Ovary (tissue), 7 donors: ENCODE measurements at regions not wholly inside any gene's neighbourhood (a gene's known extent, or its start where the extent isn't known, plus 50 kb on each side); places are given as distances from the start of the nearest gene placed in this dataset.

Source experiments
- DNase-seq, 5 donors: peaks; one replicate each; pipeline ENCODE4 v3.0.0-alpha.2; 2019 to 2020
- H3K27ac ChIP-seq, 2 donors: fragments of 200-600 bp; one replicate each; pipeline versions ENCODE4 v1.5.1 to v1.8.0; 2019 to 2022
- H3K27me3 ChIP-seq: fragments of 200-600 bp; one replicate; pipeline ENCODE4 v1.8.0; 2022
- H3K36me3 ChIP-seq: fragments of 200-600 bp; sonication (generic); one replicate; pipeline ENCODE4 v1.5.1; 2019
- H3K4me1 ChIP-seq: one replicate; pipeline ENCODE4 v1.8.1; 2013; ENCODE audit warnings: mild to moderate bottlenecking, moderate library complexity; ENCODE audit not compliant: insufficient read depth
- H3K4me3 ChIP-seq: fragments of 200-600 bp; sonication (generic); one replicate; pipeline ENCODE4 v1.5.1; 2017
- H3K9me3 ChIP-seq, 2 donors: fragments of 200-600 bp in 1 of 2; sonication (generic) in 1 of 2; one replicate each; pipeline versions ENCODE4 v1.5.1 to v1.8.1; 2013 to 2019; ENCODE audit warnings: mild to moderate bottlenecking in 1 of 2, moderate library complexity in 1 of 2
- EP300 ChIP-seq: sonication (generic); formaldehyde crosslinking; IDR thresholded peaks from one replicate; pipeline ENCODE4 v1.6.1; 2017; ENCODE audit warnings: antibody characterized with exemption
- POLR2A ChIP-seq: fragments of 450-650 bp; IDR thresholded peaks from one replicate; pipeline ENCODE4 v1.6.1; 2017; ENCODE audit warnings: antibody characterized with exemption, mild to moderate bottlenecking, moderate library complexity
- WGBS, 3 donors: extraction: QIAGEN DNeasy Blood & Tissue Kit in 1 of 3; methylation state at CpG; one replicate each; pipeline versions ENCODE4 v1.1.5 to v1.1.7; 2013 to 2017; 5-methylcytosine and 5-hydroxymethylcytosine counted together
- intact Hi-C, 4 donors: fragments of 100-400 bp; cut with DNase I; formaldehyde crosslinking; loops; one replicate each; pipeline versions ENCODE4 v1.11.0 to v1.15.1; 2022 to 2023
- TF ChIP-seq, protein P1 (sequence below), 3 donors: fragments of 450-650 bp in 2 of 3; fragments of 200-600 bp in 1 of 3; IDR thresholded peaks; one replicate each; pipeline versions ENCODE4 v1.5.1 to v1.8.0; 2016 to 2022; ENCODE audit warnings: antibody characterized with exemption in 3 of 3, mild to moderate bottlenecking in 1 of 3
- donor health status: DM: no; HTN: no; CAD: no; lungs with moderate emphysema.
- donor health status: DM: no; HTN: no; CAD: no.
- donor health status: Bipolar disorder and iron deficiency.
- donor health status: DM: no; HTN: no; CAD: no.
- donor health status: DM: yes; HTN: yes; CAD: no.

DNA sequence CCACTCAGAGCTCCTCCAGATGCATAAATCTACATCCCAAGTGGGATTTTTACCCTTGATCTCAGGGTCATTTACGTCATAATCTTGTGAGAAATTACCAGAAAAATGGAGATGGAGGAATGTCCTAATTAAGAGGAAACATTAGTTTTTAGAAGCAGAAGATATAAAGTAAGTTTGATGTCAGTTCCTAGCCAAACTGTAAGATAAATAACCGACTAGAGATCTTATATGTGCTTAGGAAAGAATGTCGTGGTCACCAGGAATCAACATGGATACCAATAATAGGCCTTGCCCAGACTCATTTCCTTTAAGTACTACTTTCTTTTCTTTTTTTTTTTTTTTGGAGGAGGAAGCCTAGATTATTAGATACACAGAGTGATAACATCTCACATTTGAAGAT lies 186.9 kb downstream of the UTRN start:
- H3K36me3 ChIP-seq, result no peaks in the 10 kb centered on the region
- peaks cover 3% of the 10 kb centered on the region for H3K4me1 ChIP-seq
- TF ChIP-seq, protein P1, sequence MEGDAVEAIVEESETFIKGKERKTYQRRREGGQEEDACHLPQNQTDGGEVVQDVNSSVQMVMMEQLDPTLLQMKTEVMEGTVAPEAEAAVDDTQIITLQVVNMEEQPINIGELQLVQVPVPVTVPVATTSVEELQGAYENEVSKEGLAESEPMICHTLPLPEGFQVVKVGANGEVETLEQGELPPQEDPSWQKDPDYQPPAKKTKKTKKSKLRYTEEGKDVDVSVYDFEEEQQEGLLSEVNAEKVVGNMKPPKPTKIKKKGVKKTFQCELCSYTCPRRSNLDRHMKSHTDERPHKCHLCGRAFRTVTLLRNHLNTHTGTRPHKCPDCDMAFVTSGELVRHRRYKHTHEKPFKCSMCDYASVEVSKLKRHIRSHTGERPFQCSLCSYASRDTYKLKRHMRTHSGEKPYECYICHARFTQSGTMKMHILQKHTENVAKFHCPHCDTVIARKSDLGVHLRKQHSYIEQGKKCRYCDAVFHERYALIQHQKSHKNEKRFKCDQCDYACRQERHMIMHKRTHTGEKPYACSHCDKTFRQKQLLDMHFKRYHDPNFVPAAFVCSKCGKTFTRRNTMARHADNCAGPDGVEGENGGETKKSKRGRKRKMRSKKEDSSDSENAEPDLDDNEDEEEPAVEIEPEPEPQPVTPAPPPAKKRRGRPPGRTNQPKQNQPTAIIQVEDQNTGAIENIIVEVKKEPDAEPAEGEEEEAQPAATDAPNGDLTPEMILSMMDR (IDR thresholded peaks at IDR 0.05), result no peak
- no peak for TF ChIP-seq POLR2A
- no peak for TF ChIP-seq EP300
- intact Hi-C loops, result no loop called here
- no peaks in the 10 kb centered on the region for H3K27me3 ChIP-seq
- H3K4me3 ChIP-seq, result no peak overlapping the region
- 31 to 41% (median 36%) methylated on average over 3 of the region's 3 CpGs for WGBS, 3 donors
- no peak overlapping the region for H3K27ac ChIP-seq
- H3K9me3 ChIP-seq, result no peaks in the 10 kb centered on the region
- DNase-seq, result no peak

DNA sequence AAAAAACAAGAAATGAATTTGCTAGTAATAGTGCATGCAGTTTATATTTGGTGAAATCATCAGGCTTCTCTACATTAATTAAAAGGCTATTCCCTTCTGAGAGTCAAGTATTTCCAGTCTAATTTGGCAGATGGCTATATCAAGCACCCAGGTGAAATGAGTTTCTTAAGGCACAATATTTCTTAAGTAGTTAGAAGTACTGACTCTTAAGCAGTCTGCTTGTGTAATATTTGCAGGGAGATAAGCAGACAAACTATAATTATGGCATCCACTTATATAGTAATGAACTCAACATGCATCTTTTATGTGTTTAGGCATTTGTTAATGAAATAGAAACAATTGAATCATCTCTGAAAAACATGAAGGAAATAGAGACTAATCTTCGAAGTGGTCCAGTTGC lies 189.2 kb downstream of the UTRN start:
- 86 to 88% (median 87%) methylated on average over 1 of the region's 1 CpG for WGBS, 3 donors
- Histone ChIP-seq H3K9me3 (no peaks in the 10 kb centered on the region), H3K36me3 (no peaks in the 10 kb centered on the region), H3K27me3 (no peaks in the 10 kb centered on the region), H3K4me3 (no peak overlapping the region), H3K4me1 (no peaks in the 10 kb centered on the region), H3K27ac (no peak overlapping the region)
- no peak for DNase-seq
- intact Hi-C loops, result no loop called here
- TF ChIP-seq POLR2A, result no peak
- TF ChIP-seq, protein P1 (IDR thresholded peaks at IDR 0.05), result no peak
- TF ChIP-seq EP300, result no peak

DNA sequence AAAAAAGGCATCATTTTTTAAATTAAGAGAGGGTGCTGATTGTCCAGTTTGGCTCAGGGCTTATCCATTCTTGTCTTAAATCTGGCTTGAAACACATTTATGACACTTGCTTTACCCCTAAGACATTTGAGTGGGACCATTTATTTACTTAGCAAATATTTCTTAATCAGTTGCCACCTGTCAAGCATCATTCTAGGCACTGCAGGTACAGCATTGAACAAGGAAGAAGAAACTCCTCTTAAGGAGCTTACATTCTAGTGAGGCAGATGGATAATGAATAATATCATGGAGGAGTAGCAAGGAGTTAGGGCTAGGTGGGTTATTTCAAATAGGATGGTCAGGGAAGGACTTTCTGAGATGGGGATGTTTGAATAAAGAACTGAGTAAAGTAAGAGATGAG lies 189.8 kb downstream of the UTRN start:
- Histone ChIP-seq H3K4me1 (peaks cover 3% of the 10 kb centered on the region), H3K36me3 (no peaks in the 10 kb centered on the region), H3K27ac (no peak overlapping the region), H3K4me3 (no peak overlapping the region), H3K27me3 (no peaks in the 10 kb centered on the region), H3K9me3 (no peaks in the 10 kb centered on the region)
- no peak for DNase-seq
- TF ChIP-seq POLR2A (no peak), EP300 (no peak)
- TF ChIP-seq, protein P1 (IDR thresholded peaks at IDR 0.05), result no peak
- intact Hi-C loops, result loop anchor here in 1 of 4 donors (5.0 kb wide), 1 partner anchor 258 kb away; no protein-coding TSS in a partner anchor

DNA sequence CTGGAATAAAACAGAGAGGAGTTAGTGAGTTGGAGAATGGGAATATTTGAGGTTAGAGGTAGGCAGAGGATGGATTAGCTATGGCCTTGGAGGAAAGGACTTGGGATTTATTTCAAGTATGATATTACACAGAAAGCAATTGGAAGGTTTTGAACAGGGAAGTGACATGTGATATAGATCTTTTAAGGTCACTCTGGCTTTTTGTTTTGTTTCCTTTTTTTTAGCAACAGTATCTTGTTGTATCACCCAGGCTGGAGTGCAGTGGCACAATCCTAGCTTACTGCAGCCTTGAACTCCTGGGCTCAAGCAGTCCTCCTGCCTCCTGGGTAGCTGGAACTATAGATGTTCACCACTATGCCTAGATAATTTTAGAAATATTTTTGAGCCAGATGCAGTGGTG lies 190.3 kb downstream of the UTRN start:
- intact Hi-C loops, result loop anchor here in 1 of 4 donors (5.0 kb wide), 1 partner anchor 258 kb away; no protein-coding TSS in a partner anchor
- Histone ChIP-seq H3K4me1 (peaks cover 4% of the 10 kb centered on the region), H3K27me3 (no peaks in the 10 kb centered on the region), H3K27ac (no peak overlapping the region), H3K4me3 (no peak overlapping the region), H3K36me3 (no peaks in the 10 kb centered on the region), H3K9me3 (no peaks in the 10 kb centered on the region)
- no peak for TF ChIP-seq EP300
- no peak for TF ChIP-seq POLR2A
- TF ChIP-seq, protein P1 (IDR thresholded peaks at IDR 0.05), result no peak
- DNase-seq, result no peak

DNA sequence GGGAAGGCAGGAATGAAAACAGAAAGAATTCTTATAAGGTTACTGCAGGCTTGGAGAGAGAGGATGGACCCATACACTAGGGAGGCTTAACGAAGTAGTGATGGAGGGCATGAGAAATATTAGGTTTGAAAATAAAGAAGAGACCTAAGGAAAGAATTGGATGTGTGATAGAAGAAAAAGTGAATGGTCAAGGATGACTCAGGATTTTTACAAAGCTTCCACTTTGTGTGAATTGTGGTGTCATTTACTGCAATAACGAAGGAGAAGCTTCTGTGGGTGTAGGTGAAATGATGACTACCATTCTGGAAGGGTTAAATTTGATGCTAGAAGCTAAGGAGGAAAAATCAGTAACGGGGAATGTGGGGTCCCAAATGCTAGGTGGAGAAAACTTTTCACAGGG lies 191.2 kb downstream of the UTRN start:
- intact Hi-C loops, result loop anchor here in 1 of 4 donors (5.0 kb wide), 1 partner anchor 259 kb away; no protein-coding TSS in a partner anchor
- H3K36me3 ChIP-seq, result no peaks in the 10 kb centered on the region

More for the DNA sequence above, 191.2 kb downstream of the UTRN start:
- H3K4me3 ChIP-seq, result no peak overlapping the region
- 88 to 92% (median 90%) methylated on average over 3 of the region's 3 CpGs for WGBS, 3 donors
- TF ChIP-seq EP300, result no peak
- no peak for TF ChIP-seq POLR2A
- TF ChIP-seq, protein P1 (IDR thresholded peaks at IDR 0.05), result no peak
- H3K9me3 ChIP-seq, result no peaks in the 10 kb centered on the region
- DNase-seq, result no peak
- no peaks in the 10 kb centered on the region for H3K27me3 ChIP-seq
- no peak overlapping the region for H3K27ac ChIP-seq
- peaks cover 4% of the 10 kb centered on the region for H3K4me1 ChIP-seq
